ENCODE measurements at regions not wholly inside any gene's neighbourhood (a gene's known extent, or its start where the extent isn't known, plus 50 kb on each side); places are given as distances from the start of the nearest gene placed in this dataset.

DNA sequence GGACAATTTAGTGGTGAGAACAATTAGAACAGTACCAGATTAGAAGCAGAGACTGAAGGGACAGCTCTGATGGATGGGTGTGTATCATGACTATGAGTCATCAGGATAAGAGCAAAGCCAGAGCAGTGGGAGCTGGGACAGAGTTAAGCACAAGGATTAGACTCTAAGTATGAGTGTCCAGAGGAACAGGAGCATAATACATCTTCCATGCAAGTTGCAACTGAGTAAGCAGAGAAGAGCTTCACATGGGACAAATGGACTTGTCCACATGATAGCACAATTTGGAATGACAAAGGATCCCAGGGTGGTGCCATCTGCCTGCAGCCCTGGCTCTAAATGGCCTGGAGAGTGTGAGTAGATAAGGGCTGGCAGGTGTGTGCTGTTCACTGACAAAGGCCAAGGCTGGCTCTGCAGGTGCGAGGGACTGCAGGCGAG is 226.4 kb upstream of the CAND1 start:
- TF ChIP-seq, protein P1, sequence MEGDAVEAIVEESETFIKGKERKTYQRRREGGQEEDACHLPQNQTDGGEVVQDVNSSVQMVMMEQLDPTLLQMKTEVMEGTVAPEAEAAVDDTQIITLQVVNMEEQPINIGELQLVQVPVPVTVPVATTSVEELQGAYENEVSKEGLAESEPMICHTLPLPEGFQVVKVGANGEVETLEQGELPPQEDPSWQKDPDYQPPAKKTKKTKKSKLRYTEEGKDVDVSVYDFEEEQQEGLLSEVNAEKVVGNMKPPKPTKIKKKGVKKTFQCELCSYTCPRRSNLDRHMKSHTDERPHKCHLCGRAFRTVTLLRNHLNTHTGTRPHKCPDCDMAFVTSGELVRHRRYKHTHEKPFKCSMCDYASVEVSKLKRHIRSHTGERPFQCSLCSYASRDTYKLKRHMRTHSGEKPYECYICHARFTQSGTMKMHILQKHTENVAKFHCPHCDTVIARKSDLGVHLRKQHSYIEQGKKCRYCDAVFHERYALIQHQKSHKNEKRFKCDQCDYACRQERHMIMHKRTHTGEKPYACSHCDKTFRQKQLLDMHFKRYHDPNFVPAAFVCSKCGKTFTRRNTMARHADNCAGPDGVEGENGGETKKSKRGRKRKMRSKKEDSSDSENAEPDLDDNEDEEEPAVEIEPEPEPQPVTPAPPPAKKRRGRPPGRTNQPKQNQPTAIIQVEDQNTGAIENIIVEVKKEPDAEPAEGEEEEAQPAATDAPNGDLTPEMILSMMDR (IDR thresholded peaks at IDR 0.05), result no peak
- TF ChIP-seq KAT7 (CRISPR knock-in tag; IDR thresholded peaks at IDR 0.05; ENCODE audit: borderline replicate concordance) (no peak), TEAD4 (CRISPR knock-in tag; IDR thresholded peaks at IDR 0.05) (no peak), ZNF219 (CRISPR knock-in tag; IDR thresholded peaks at IDR 0.05; ENCODE audit: borderline replicate concordance) (no peak), MYBL2 (CRISPR knock-in tag; IDR thresholded peaks at IDR 0.05) (no peak), ZNF138 (CRISPR knock-in tag; conservative IDR thresholded peaks at IDR 0.05) (no peak)
- TF ChIP-seq, protein P2, sequence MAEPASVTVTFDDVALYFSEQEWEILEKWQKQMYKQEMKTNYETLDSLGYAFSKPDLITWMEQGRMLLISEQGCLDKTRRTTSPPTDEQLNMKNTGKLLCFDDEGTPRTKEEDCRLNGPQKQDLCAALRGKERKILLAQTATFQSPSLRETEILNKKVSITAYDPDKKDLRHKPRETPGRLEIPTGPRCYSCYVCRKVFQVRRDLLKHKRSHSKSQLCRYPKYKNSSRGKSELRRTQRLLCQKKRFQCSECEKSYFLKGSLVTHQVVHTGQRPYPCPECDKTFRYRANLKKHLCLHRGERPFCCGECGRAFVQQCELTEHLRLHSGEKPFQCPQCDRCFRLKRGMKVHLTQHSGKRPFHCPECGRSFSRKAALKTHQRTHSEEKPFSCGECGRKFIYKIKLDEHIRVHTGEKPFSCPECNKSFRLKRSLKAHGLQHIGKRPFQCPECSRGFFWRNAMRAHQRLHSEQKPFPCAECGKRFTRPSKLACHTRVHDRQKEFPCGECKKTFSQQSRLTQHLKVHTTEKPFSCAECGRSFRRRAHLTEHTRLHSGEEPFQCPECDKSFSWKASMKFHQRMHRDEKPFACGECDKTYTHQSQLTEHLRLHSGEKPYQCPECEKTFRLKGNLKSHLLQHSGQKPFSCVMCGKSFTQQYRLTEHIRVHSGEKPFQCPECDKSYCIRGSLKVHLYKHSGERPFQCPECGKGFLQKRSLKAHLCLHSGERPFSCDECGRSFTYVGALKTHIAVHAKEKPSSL (CRISPR knock-in tag; conservative IDR thresholded peaks at IDR 0.05), result no peak
- TF ChIP-seq, protein P3, sequence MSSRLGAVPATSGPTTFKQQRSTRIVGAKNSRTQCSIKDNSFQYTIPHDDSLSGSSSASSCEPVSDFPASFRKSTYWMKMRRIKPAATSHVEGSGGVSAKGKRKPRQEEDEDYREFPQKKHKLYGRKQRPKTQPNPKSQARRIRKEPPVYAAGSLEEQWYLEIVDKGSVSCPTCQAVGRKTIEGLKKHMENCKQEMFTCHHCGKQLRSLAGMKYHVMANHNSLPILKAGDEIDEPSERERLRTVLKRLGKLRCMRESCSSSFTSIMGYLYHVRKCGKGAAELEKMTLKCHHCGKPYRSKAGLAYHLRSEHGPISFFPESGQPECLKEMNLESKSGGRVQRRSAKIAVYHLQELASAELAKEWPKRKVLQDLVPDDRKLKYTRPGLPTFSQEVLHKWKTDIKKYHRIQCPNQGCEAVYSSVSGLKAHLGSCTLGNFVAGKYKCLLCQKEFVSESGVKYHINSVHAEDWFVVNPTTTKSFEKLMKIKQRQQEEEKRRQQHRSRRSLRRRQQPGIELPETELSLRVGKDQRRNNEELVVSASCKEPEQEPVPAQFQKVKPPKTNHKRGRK (CRISPR knock-in tag; IDR thresholded peaks at IDR 0.05; ENCODE audit: borderline replicate concordance), result no peak
- TF ChIP-seq, protein P4, sequence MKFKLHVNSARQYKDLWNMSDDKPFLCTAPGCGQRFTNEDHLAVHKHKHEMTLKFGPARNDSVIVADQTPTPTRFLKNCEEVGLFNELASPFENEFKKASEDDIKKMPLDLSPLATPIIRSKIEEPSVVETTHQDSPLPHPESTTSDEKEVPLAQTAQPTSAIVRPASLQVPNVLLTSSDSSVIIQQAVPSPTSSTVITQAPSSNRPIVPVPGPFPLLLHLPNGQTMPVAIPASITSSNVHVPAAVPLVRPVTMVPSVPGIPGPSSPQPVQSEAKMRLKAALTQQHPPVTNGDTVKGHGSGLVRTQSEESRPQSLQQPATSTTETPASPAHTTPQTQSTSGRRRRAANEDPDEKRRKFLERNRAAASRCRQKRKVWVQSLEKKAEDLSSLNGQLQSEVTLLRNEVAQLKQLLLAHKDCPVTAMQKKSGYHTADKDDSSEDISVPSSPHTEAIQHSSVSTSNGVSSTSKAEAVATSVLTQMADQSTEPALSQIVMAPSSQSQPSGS (CRISPR knock-in tag; IDR thresholded peaks at IDR 0.05; ENCODE audit: borderline replicate concordance, low read depth), result no peak
- TF ChIP-seq, protein P5, sequence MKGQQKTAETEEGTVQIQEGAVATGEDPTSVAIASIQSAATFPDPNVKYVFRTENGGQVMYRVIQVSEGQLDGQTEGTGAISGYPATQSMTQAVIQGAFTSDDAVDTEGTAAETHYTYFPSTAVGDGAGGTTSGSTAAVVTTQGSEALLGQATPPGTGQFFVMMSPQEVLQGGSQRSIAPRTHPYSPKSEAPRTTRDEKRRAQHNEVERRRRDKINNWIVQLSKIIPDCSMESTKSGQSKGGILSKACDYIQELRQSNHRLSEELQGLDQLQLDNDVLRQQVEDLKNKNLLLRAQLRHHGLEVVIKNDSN (CRISPR knock-in tag; IDR thresholded peaks at IDR 0.05), result no peak
- TF ChIP-seq, protein P6, sequence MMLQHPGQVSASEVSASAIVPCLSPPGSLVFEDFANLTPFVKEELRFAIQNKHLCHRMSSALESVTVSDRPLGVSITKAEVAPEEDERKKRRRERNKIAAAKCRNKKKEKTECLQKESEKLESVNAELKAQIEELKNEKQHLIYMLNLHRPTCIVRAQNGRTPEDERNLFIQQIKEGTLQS (CRISPR knock-in tag; conservative IDR thresholded peaks at IDR 0.05), result no peak
- TF ChIP-seq, protein P7, sequence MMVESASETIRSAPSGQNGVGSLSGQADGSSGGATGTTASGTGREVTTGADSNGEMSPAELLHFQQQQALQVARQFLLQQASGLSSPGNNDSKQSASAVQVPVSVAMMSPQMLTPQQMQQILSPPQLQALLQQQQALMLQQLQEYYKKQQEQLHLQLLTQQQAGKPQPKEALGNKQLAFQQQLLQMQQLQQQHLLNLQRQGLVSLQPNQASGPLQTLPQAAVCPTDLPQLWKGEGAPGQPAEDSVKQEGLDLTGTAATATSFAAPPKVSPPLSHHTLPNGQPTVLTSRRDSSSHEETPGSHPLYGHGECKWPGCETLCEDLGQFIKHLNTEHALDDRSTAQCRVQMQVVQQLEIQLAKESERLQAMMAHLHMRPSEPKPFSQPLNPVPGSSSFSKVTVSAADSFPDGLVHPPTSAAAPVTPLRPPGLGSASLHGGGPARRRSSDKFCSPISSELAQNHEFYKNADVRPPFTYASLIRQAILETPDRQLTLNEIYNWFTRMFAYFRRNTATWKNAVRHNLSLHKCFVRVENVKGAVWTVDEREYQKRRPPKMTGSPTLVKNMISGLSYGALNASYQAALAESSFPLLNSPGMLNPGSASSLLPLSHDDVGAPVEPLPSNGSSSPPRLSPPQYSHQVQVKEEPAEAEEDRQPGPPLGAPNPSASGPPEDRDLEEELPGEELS (CRISPR knock-in tag; IDR thresholded peaks at IDR 0.05), result no peak
- TF ChIP-seq, protein P8, sequence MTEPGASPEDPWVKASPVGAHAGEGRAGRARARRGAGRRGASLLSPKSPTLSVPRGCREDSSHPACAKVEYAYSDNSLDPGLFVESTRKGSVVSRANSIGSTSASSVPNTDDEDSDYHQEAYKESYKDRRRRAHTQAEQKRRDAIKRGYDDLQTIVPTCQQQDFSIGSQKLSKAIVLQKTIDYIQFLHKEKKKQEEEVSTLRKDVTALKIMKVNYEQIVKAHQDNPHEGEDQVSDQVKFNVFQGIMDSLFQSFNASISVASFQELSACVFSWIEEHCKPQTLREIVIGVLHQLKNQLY (CRISPR knock-in tag; IDR thresholded peaks at IDR 0.05), result no peak
